ENCODE measurements at regions not wholly inside any gene's neighbourhood (a gene's known extent, or its start where the extent isn't known, plus 50 kb on each side); places are given as distances from the start of the nearest gene placed in this dataset.

GRCh38 chr1:30629501-30629900 lies 93.9 kb downstream of the MATN1 start:
- DNase-seq (ENCODE audit: low read depth) = no peak
- no peak for TF ChIP-seq CTCF (IDR thresholded peaks at IDR 0.05; ENCODE audit: low read depth, low read length, missing control alignments)
- no peak overlapping the region for H3K4me3 ChIP-seq (ENCODE audit: low read depth, low read length)

- DNase-seq (ENCODE audit: low read depth) = no peak
- no peak overlapping the region for H3K4me3 ChIP-seq (ENCODE audit: low read depth, low read length)
- TF ChIP-seq CTCF (IDR thresholded peaks at IDR 0.05; ENCODE audit: low read depth, low read length, missing control alignments) = no peak
Observed at GRCh38 chr1:30627994-30628393, 95.4 kb downstream of the MATN1 start.

- no peak overlapping the region for H3K4me3 ChIP-seq (ENCODE audit: low read depth, low read length)
- no peak for DNase-seq (ENCODE audit: low read depth)
- TF ChIP-seq CTCF (IDR thresholded peaks at IDR 0.05; ENCODE audit: low read depth, low read length, missing control alignments) = no peak
Observed at GRCh38 chr1:30627206-30627605, 96.2 kb downstream of the MATN1 start.

- no peak for DNase-seq (ENCODE audit: low read depth)
- TF ChIP-seq CTCF (IDR thresholded peaks at IDR 0.05; ENCODE audit: low read depth, low read length, missing control alignments) = no peak
- H3K4me3 ChIP-seq (ENCODE audit: low read depth, low read length) = no peak overlapping the region
Observed at GRCh38 chr1:30623431-30623830, 100.0 kb downstream of the MATN1 start.

- no peak for TF ChIP-seq CTCF (IDR thresholded peaks at IDR 0.05; ENCODE audit: low read depth, low read length, missing control alignments)
- H3K4me3 ChIP-seq (ENCODE audit: low read depth, low read length) = no peak overlapping the region
- DNase-seq (ENCODE audit: low read depth) = no peak
Observed at GRCh38 chr1:30619619-30620018, 103.8 kb downstream of the MATN1 start.

GRCh38 chr1:30618335-30618747 lies 105.0 kb downstream of the MATN1 start:
- TF ChIP-seq CTCF (IDR thresholded peaks at IDR 0.05; ENCODE audit: low read depth, low read length, missing control alignments) = no peak
- no peak overlapping the region for H3K4me3 ChIP-seq (ENCODE audit: low read depth, low read length)
- DNase-seq (ENCODE audit: low read depth) = no peak

GRCh38 chr1:30616759-30617158 lies 106.6 kb downstream of the MATN1 start:
- no peak for DNase-seq (ENCODE audit: low read depth)
- no peak overlapping the region for H3K4me3 ChIP-seq (ENCODE audit: low read depth, low read length)
- TF ChIP-seq CTCF (IDR thresholded peaks at IDR 0.05; ENCODE audit: low read depth, low read length, missing control alignments) = no peak
